Loucy (cell line): ENCODE measurements at regions not wholly inside any gene's neighbourhood (a gene's known extent, or its start where the extent isn't known, plus 50 kb on each side); places are given as distances from the start of the nearest gene placed in this dataset.

Experiments used
- EZH2phosphoT487 ChIP-seq: fragments of 200-600 bp; IDR thresholded peaks from 2 replicates; pipeline ENCODE4 v1.6.1; 2018; ENCODE audit warnings: antibody characterized with exemption, mild to moderate bottlenecking, moderate library complexity, borderline replicate concordance
- TF ChIP-seq, protein P1 (sequence below): fragments of 200-600 bp; sonication (generic); conservative IDR thresholded peaks from 2 replicates; pipeline ENCODE4 v1.5.1; 2014; ENCODE audit warnings: mild to moderate bottlenecking, antibody characterized with exemption, low read length

DNA sequence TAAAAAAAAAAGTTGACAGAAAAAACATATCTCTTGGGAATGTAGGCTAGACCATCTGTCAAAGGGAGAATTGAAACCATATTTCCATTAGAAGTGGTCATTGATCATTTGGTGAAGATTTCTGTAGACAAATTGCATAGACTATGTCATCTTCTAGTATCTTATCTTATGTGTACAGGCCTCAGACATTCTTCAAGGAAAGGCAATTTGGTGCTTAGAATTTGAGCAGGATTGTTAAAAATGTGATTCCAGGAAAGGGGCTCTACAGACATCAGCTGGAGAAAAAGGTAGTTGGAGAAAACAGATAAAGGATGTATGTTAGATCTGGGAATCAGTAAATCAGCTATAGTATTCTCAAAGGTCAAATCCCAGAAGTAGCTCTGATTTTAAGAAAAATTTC is 627.1 kb downstream of the TMTC2 start:
- TF ChIP-seq, protein P1, sequence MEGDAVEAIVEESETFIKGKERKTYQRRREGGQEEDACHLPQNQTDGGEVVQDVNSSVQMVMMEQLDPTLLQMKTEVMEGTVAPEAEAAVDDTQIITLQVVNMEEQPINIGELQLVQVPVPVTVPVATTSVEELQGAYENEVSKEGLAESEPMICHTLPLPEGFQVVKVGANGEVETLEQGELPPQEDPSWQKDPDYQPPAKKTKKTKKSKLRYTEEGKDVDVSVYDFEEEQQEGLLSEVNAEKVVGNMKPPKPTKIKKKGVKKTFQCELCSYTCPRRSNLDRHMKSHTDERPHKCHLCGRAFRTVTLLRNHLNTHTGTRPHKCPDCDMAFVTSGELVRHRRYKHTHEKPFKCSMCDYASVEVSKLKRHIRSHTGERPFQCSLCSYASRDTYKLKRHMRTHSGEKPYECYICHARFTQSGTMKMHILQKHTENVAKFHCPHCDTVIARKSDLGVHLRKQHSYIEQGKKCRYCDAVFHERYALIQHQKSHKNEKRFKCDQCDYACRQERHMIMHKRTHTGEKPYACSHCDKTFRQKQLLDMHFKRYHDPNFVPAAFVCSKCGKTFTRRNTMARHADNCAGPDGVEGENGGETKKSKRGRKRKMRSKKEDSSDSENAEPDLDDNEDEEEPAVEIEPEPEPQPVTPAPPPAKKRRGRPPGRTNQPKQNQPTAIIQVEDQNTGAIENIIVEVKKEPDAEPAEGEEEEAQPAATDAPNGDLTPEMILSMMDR, result no peak
- TF ChIP-seq EZH2phosphoT487, result no peak
